IMR-90 (cell line): ENCODE measurements at regions not wholly inside any gene's neighbourhood (a gene's known extent, or its start where the extent isn't known, plus 50 kb on each side); places are given as distances from the start of the nearest gene placed in this dataset.

ENCODE experiments used
- CEBPB ChIP-seq: IDR thresholded peaks from 2 replicates; pipeline ENCODE4 v1.6.1; 2012; ENCODE audit warnings: low read depth, low read length, improper control_type of control experiment
- CTCF ChIP-seq: conservative IDR thresholded peaks from 2 replicates; pipeline ENCODE4 v1.5.1; 2012; ENCODE audit warnings: mild to moderate bottlenecking, low read depth, low read length, improper control_type of control experiment
- ELK1 ChIP-seq: fragments of 150-350 bp; IDR thresholded peaks from 2 replicates; pipeline ENCODE4 v1.6.1; 2016; ENCODE audit warnings: low read depth, mild to moderate bottlenecking, low read length, moderate library complexity, borderline replicate concordance
- FOS ChIP-seq: fragments of 150-350 bp; IDR thresholded peaks from 2 replicates; pipeline ENCODE4 v1.6.1; 2016; ENCODE audit warnings: low read depth, low read length
- POLR2A ChIP-seq: IDR thresholded peaks from 2 replicates; pipeline ENCODE4 v1.6.1; 2012; ENCODE audit warnings: mild to moderate bottlenecking, low read depth, low read length

- TF ChIP-seq POLR2A (no peak), CTCF (no peak), ELK1 (no peak), CEBPB (no peak), FOS (no peak)
Observed at GRCh38 chr6:149263321-149263720, 54.2 kb upstream of the TAB2 start.
